ENCODE measurements at regions not wholly inside any gene's neighbourhood (a gene's known extent, or its start where the extent isn't known, plus 50 kb on each side); places are given as distances from the start of the nearest gene placed in this dataset.

DNA sequence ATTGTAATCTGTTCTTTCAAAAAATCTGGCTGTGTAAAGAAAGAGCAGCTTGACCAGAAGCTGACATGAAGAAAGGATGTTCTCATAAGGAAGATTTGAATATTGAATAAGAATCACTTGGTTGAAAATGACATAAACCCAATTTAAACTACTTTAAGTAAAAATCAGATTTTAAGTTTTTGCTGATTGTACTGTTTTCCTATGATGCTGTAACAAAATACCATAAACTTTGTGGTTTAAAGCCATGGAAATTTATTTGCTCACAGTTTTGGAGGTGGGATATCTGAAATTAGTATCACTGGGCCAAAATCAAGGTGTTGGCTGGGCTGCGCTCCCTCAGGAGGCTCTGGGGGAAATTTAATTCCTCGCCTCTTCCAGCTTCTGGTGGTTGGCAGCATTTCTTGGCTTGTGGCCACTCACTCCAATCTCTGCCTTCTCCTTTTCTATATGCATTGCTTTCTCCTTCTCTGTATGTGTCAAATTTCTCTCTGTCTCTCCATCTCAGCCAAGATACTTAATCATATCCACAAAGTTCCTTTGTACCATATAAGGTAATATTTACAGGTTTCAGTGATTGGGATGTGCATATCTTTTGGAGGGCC is 141.2 kb upstream of the ZFP64 start:
- H3K4me3 ChIP-seq, result no peak overlapping the region
- intact Hi-C loops (cut with DNase I; ENCODE audit: low total_unique reads), result no loop called here
- H3K9me3 ChIP-seq, result peaks cover 0 to 4% (median 0%) of the 10 kb centered on the region in 8 donors
- no peak overlapping the region for H3K27ac ChIP-seq
- 88 to 96% (median 92%) methylated on average over 2 of the region's 2 CpGs for WGBS, 5 donors
- H3K36me3 ChIP-seq, result no peaks in the 10 kb centered on the region
- TF ChIP-seq POLR2AphosphoS5 (IDR thresholded peaks at IDR 0.05) (no peak), POLR2A (IDR thresholded peaks at IDR 0.05) (no peak)
- TF ChIP-seq, protein P1, sequence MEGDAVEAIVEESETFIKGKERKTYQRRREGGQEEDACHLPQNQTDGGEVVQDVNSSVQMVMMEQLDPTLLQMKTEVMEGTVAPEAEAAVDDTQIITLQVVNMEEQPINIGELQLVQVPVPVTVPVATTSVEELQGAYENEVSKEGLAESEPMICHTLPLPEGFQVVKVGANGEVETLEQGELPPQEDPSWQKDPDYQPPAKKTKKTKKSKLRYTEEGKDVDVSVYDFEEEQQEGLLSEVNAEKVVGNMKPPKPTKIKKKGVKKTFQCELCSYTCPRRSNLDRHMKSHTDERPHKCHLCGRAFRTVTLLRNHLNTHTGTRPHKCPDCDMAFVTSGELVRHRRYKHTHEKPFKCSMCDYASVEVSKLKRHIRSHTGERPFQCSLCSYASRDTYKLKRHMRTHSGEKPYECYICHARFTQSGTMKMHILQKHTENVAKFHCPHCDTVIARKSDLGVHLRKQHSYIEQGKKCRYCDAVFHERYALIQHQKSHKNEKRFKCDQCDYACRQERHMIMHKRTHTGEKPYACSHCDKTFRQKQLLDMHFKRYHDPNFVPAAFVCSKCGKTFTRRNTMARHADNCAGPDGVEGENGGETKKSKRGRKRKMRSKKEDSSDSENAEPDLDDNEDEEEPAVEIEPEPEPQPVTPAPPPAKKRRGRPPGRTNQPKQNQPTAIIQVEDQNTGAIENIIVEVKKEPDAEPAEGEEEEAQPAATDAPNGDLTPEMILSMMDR (IDR thresholded peaks at IDR 0.05 in 8 of 11, conservative IDR thresholded peaks at IDR 0.05 in 3 of 11), result no peak
- H3K27me3 ChIP-seq (replicated peaks in 1 of 7), result peaks cover 0 to 7% (median 0%) of the 10 kb centered on the region in 7 donors
- H3K4me1 ChIP-seq, result no peaks in the 10 kb centered on the region
- no peak for DNase-seq

DNA sequence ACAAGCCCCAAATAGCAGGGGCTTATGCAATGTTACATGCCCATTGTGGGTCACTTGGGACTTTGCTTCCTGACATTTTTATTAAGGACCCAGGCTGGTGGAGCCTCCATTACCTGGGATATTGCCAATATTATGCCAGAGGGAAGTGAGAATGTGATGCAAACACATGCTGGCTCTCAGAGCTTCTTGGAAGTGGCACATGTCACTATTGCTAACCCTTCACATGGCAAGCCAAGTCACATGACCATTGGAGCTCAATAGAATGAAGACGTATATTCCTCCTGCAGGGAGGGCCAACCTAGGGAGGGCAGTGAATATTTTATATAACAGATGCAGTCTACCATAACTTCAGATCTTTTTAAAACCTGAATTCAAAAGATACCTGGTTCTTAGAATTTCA is 140.7 kb upstream of the ZFP64 start:
- no peaks in the 10 kb centered on the region for H3K36me3 ChIP-seq
- no peak for DNase-seq
- TF ChIP-seq POLR2A (IDR thresholded peaks at IDR 0.05), result no peak
- no peak for TF ChIP-seq POLR2AphosphoS5 (IDR thresholded peaks at IDR 0.05)
- TF ChIP-seq, protein P1 (IDR thresholded peaks at IDR 0.05 in 8 of 11, conservative IDR thresholded peaks at IDR 0.05 in 3 of 11), result no peak
- peaks cover 0 to 7% (median 0%) of the 10 kb centered on the region in 7 donors for H3K27me3 ChIP-seq (replicated peaks in 1 of 7)
- 68 to 90% (median 86%) methylated on average over 1 of the region's 1 CpG for WGBS, 5 donors
- intact Hi-C loops (cut with DNase I; ENCODE audit: low total_unique reads), result no loop called here
- no peaks in the 10 kb centered on the region for H3K4me1 ChIP-seq
- H3K9me3 ChIP-seq, result peaks cover 0 to 4% (median 0%) of the 10 kb centered on the region in 8 donors
- H3K4me3 ChIP-seq, result no peak overlapping the region
- no peak overlapping the region for H3K27ac ChIP-seq

DNA sequence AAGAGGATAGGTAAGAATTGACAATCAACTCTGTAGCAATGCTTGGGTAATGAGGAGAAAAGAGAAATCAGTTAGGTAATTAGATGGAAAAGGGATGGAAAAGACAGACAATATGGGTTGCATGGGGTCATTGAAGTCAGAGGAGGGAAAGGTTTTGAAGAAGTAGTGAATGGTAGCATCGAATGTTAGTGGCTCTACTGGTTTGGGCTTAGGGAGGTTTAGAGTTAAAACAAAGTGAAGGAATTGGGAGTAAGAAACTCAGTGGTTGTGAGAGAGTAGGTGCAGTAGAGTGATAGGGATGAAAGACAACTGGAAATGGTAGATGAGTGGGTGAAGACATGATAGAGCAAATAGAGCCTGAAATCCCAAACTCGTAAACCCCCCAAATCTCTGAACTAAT is 140.1 kb upstream of the ZFP64 start:
- intact Hi-C loops (cut with DNase I; ENCODE audit: low total_unique reads), result no loop called here
- no peak for DNase-seq
- no peak overlapping the region for H3K27ac ChIP-seq
- no peak overlapping the region for H3K4me3 ChIP-seq
- 86 to 93% (median 92%) methylated on average over 2 of the region's 2 CpGs for WGBS, 5 donors
- H3K36me3 ChIP-seq, result no peaks in the 10 kb centered on the region
- no peaks in the 10 kb centered on the region for H3K4me1 ChIP-seq
- peaks cover 0 to 4% (median 0%) of the 10 kb centered on the region in 8 donors for H3K9me3 ChIP-seq
- H3K27me3 ChIP-seq (replicated peaks in 1 of 7), result peaks cover 0 to 7% (median 0%) of the 10 kb centered on the region in 7 donors
- TF ChIP-seq POLR2AphosphoS5 (IDR thresholded peaks at IDR 0.05), result no peak
- TF ChIP-seq, protein P1 (IDR thresholded peaks at IDR 0.05 in 8 of 11, conservative IDR thresholded peaks at IDR 0.05 in 3 of 11), result no peak
- TF ChIP-seq POLR2A (IDR thresholded peaks at IDR 0.05), result no peak

DNA sequence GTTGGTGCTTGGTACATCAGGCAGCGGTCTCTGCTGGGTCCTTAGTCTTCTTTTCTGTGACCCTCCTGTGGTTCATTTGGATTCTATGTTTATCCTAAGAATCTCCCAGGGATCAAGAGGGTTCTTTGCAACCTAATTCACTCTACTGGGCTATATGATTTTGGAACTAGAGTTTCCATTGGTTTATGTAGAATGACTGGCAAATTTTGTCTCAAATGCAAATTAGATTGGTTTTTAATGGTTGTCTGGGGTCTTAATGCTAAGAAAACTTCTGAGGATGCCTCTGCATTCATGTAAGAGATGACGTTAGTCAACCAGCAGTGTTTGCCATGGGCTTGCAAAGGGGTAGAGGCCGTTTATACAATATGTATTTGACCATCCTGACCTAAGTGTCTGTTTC is 129.8 kb upstream of the ZFP64 start:
- WGBS, 5 donors, result 67 to 86% (median 76%) methylated on average over 3 of the region's 3 CpGs
- no peak for TF ChIP-seq POLR2AphosphoS5 (IDR thresholded peaks at IDR 0.05)
- TF ChIP-seq, protein P1 (IDR thresholded peaks at IDR 0.05 in 8 of 11, conservative IDR thresholded peaks at IDR 0.05 in 3 of 11), result no peak
- no peak for TF ChIP-seq POLR2A (IDR thresholded peaks at IDR 0.05)
- intact Hi-C loops (cut with DNase I; ENCODE audit: low total_unique reads), result no loop called here
- DNase-seq, result no peak
- Histone ChIP-seq H3K9me3 (peaks cover 0 to 3% (median 0%) of the 10 kb centered on the region in 8 donors), H3K36me3 (no peaks in the 10 kb centered on the region), H3K4me3 (no peak overlapping the region), H3K27ac (no peak overlapping the region), H3K4me1 (no peaks in the 10 kb centered on the region), H3K27me3 (replicated peaks in 1 of 7) (peaks cover 0 to 4% (median 0%) of the 10 kb centered on the region in 7 donors)

All from spleen (tissue), 11 donors.